ENCODE measurements at regions not wholly inside any gene's neighbourhood (a gene's known extent, or its start where the extent isn't known, plus 50 kb on each side); places are given as distances from the start of the nearest gene placed in this dataset.

GRCh38 chr2:146634230-146635097 is 1210.4 kb upstream of the ACVR2A start:
- no peak overlapping the region for H3K4me3 ChIP-seq (ENCODE audit: low read depth in 1 of 2, low read length in 1 of 2)
- H3K4me1 ChIP-seq (ENCODE audit: control insufficient read depth in 1 of 2, insufficient read depth in 1 of 2, low read depth in 1 of 2, low read length in 1 of 2): no peaks in the 10 kb centered on the region
- no peak overlapping the region for H3K27ac ChIP-seq
- H3K9me3 ChIP-seq: no peaks in the 10 kb centered on the region
- no peaks in the 10 kb centered on the region for H3K36me3 ChIP-seq
- H3K27me3 ChIP-seq: no peaks in the 10 kb centered on the region
- TF ChIP-seq, protein P1, sequence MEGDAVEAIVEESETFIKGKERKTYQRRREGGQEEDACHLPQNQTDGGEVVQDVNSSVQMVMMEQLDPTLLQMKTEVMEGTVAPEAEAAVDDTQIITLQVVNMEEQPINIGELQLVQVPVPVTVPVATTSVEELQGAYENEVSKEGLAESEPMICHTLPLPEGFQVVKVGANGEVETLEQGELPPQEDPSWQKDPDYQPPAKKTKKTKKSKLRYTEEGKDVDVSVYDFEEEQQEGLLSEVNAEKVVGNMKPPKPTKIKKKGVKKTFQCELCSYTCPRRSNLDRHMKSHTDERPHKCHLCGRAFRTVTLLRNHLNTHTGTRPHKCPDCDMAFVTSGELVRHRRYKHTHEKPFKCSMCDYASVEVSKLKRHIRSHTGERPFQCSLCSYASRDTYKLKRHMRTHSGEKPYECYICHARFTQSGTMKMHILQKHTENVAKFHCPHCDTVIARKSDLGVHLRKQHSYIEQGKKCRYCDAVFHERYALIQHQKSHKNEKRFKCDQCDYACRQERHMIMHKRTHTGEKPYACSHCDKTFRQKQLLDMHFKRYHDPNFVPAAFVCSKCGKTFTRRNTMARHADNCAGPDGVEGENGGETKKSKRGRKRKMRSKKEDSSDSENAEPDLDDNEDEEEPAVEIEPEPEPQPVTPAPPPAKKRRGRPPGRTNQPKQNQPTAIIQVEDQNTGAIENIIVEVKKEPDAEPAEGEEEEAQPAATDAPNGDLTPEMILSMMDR (IDR thresholded peaks at IDR 0.05): no peak

GRCh38 chr2:146633159-146633558 is 1211.7 kb upstream of the ACVR2A start:
- no peaks in the 10 kb centered on the region for H3K9me3 ChIP-seq
- no peaks in the 10 kb centered on the region for H3K27me3 ChIP-seq
- TF ChIP-seq, protein P1 (IDR thresholded peaks at IDR 0.05): no peak
- no peaks in the 10 kb centered on the region for H3K4me1 ChIP-seq (ENCODE audit: control insufficient read depth in 1 of 2, insufficient read depth in 1 of 2, low read depth in 1 of 2, low read length in 1 of 2)
- no peaks in the 10 kb centered on the region for H3K36me3 ChIP-seq
- H3K4me3 ChIP-seq (ENCODE audit: low read depth in 1 of 2, low read length in 1 of 2): no peak overlapping the region
- H3K27ac ChIP-seq: no peak overlapping the region

- Histone ChIP-seq H3K9me3 (no peaks in the 10 kb centered on the region), H3K27me3 (no peaks in the 10 kb centered on the region), H3K4me3 (ENCODE audit: low read depth in 1 of 2, low read length in 1 of 2) (no peak overlapping the region), H3K4me1 (ENCODE audit: control insufficient read depth in 1 of 2, insufficient read depth in 1 of 2, low read depth in 1 of 2, low read length in 1 of 2) (no peaks in the 10 kb centered on the region), H3K27ac (no peak overlapping the region), H3K36me3 (no peaks in the 10 kb centered on the region)
- TF ChIP-seq, protein P1 (IDR thresholded peaks at IDR 0.05): no peak
These were observed 1212.1 kb upstream of the ACVR2A start for GRCh38 chr2:146632707-146633106.

- Histone ChIP-seq H3K4me3 (ENCODE audit: low read depth in 1 of 2, low read length in 1 of 2) (no peak overlapping the region), H3K36me3 (no peaks in the 10 kb centered on the region)
- TF ChIP-seq, protein P1 (IDR thresholded peaks at IDR 0.05): no peak
These were observed 1220.2 kb upstream of the ACVR2A start for GRCh38 chr2:146624430-146625160.

DNA sequence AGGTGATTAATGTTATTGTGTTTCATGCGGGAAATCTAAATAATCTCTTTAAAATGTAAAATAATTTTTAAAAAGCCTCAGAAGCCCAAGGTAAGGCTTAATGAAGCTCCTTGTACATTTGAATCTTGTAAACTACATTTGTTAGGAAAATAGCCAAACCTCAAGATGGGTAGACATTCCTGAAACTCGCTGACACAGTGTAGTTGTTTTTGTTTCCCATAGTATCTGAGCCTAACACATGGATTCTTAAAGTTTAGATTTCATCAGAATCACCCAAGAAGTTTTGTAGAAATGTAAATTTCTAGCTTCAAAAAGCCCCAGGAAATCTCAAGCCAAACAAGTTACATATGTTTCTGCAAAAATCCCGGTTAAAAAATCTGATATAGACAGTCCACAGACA is 1221.1 kb upstream of the ACVR2A start:
- Histone ChIP-seq H3K27me3 (no peaks in the 10 kb centered on the region), H3K27ac (no peak overlapping the region), H3K9me3 (no peaks in the 10 kb centered on the region), H3K36me3 (no peaks in the 10 kb centered on the region), H3K4me3 (ENCODE audit: low read depth in 1 of 2, low read length in 1 of 2) (no peak overlapping the region), H3K4me1 (ENCODE audit: control insufficient read depth in 1 of 2, insufficient read depth in 1 of 2, low read depth in 1 of 2, low read length in 1 of 2) (no peaks in the 10 kb centered on the region)
- TF ChIP-seq, protein P1 (IDR thresholded peaks at IDR 0.05): no peak

More at GRCh38 chr2:146624430-146625160, 1220.2 kb upstream of the ACVR2A start:
- no peak overlapping the region for H3K27ac ChIP-seq
- H3K27me3 ChIP-seq: no peaks in the 10 kb centered on the region
- H3K9me3 ChIP-seq: no peaks in the 10 kb centered on the region
- no peaks in the 10 kb centered on the region for H3K4me1 ChIP-seq (ENCODE audit: control insufficient read depth in 1 of 2, insufficient read depth in 1 of 2, low read depth in 1 of 2, low read length in 1 of 2)

Data from neutrophil (primary cell).